Thymus (tissue), 11 donors: ENCODE measurements at regions not wholly inside any gene's neighbourhood (a gene's known extent, or its start where the extent isn't known, plus 50 kb on each side); places are given as distances from the start of the nearest gene placed in this dataset.
"Not testable (repeated sequence)": the region's sequence is repeated elsewhere in the genome, so short reads cannot be mapped to it uniquely, and the experiment has no call there.

Experiments
- DNase-seq, 9 donors: peaks; one replicate each; pipeline ENCODE4 v3.0.0-alpha.2; 2013; ENCODE audit warnings: low spot score in 9 of 9, low read depth in 6 of 9, missing footprints in 1 of 9
- H3K27ac ChIP-seq, 2 donors: one replicate each; pipeline ENCODE4 v1.5.1; 2013; ENCODE audit warnings: control low read depth in 1 of 2, low read depth in 1 of 2, low read length in 1 of 2, mild to moderate bottlenecking in 1 of 2, moderate library complexity in 1 of 2
- H3K27me3 ChIP-seq, 2 donors: one replicate each; pipeline ENCODE4 v1.5.1; 2013; ENCODE audit warnings: low read length in 1 of 2; ENCODE audit not compliant: control insufficient read depth in 2 of 2, insufficient read depth in 1 of 2
- H3K36me3 ChIP-seq, 2 donors: one replicate each; pipeline ENCODE4 v1.5.1; 2013; ENCODE audit warnings: low read length in 1 of 2, mild to moderate bottlenecking in 1 of 2, moderate library complexity in 1 of 2; ENCODE audit not compliant: control insufficient read depth in 2 of 2, insufficient read depth in 2 of 2
- H3K4me1 ChIP-seq, 2 donors: one replicate each; pipeline ENCODE4 v1.5.1; 2013; ENCODE audit warnings: low read length in 2 of 2; ENCODE audit not compliant: control insufficient read depth in 2 of 2, insufficient read depth in 2 of 2
- H3K4me3 ChIP-seq, 2 donors: one replicate each; pipeline ENCODE4 v1.5.1; 2013; ENCODE audit warnings: low read length in 2 of 2, control low read depth in 1 of 2, mild to moderate bottlenecking in 1 of 2
- H3K9me3 ChIP-seq, 2 donors: one replicate each; pipeline ENCODE4 v1.5.1; 2013; ENCODE audit warnings: low read length in 1 of 2, mild to moderate bottlenecking in 1 of 2; ENCODE audit not compliant: control insufficient read depth in 2 of 2, insufficient read depth in 1 of 2
- WGBS: extraction: QIAGEN DNeasy Blood & Tissue Kit; methylation state at CpG from one replicate; pipeline ENCODE4 v1.1.7; 2013; 5-methylcytosine and 5-hydroxymethylcytosine counted together
- donor health status: healthy.

- Histone ChIP-seq H3K9me3 (no peaks in the 10 kb centered on the region), H3K27ac (no peak overlapping the region), H3K36me3 (no peaks in the 10 kb centered on the region), H3K27me3 (no peaks in the 10 kb centered on the region), H3K4me3 (no peak overlapping the region), H3K4me1 (no peaks in the 10 kb centered on the region)
- DNase-seq, result no peak
- 83% methylated on average over 2 of the region's 2 CpGs for WGBS
Observed at GRCh38 chr14:48333221-48333920, 658.0 kb upstream of the MDGA2 start.

GRCh38 chr14:48331421-48331820 is 656.0 kb upstream of the MDGA2 start:
- H3K36me3 ChIP-seq, result no peaks in the 10 kb centered on the region
- 98% methylated on average over 1 of the region's 1 CpG for WGBS
- H3K27ac ChIP-seq, result no peak overlapping the region
- H3K4me3 ChIP-seq, result no peak overlapping the region
- H3K9me3 ChIP-seq, result no peaks in the 10 kb centered on the region
- DNase-seq, result no peak
- no peaks in the 10 kb centered on the region for H3K27me3 ChIP-seq
- H3K4me1 ChIP-seq, result no peaks in the 10 kb centered on the region

- no peaks in the 10 kb centered on the region for H3K9me3 ChIP-seq
- 86% methylated on average over 1 of the region's 1 CpG for WGBS
Observed at GRCh38 chr14:48325486-48325885, 650.1 kb upstream of the MDGA2 start.

GRCh38 chr14:48323665-48324064 is 648.3 kb upstream of the MDGA2 start:
- no peak overlapping the region for H3K4me3 ChIP-seq
- no peaks in the 10 kb centered on the region for H3K4me1 ChIP-seq
- H3K9me3 ChIP-seq, result no peaks in the 10 kb centered on the region
- no peak overlapping the region for H3K27ac ChIP-seq
- H3K36me3 ChIP-seq, result no peaks in the 10 kb centered on the region
- WGBS, result 91% methylated on average over 6 of the region's 6 CpGs
- DNase-seq, result no peak
- H3K27me3 ChIP-seq, result no peaks in the 10 kb centered on the region

More at GRCh38 chr14:48325486-48325885, 650.1 kb upstream of the MDGA2 start:
- no peak overlapping the region for H3K4me3 ChIP-seq
- no peaks in the 10 kb centered on the region for H3K36me3 ChIP-seq
- H3K4me1 ChIP-seq, result no peaks in the 10 kb centered on the region
- no peak overlapping the region for H3K27ac ChIP-seq
- no peaks in the 10 kb centered on the region for H3K27me3 ChIP-seq
- DNase-seq, result no peak

GRCh38 chr14:48319823-48320222 is 644.4 kb upstream of the MDGA2 start:
- H3K4me1 ChIP-seq, result no peaks in the 10 kb centered on the region
- no peaks in the 10 kb centered on the region for H3K27me3 ChIP-seq
- H3K36me3 ChIP-seq, result no peaks in the 10 kb centered on the region
- no peak overlapping the region for H3K27ac ChIP-seq
- no peak overlapping the region for H3K4me3 ChIP-seq
- peaks cover 0 to 3% of the 10 kb centered on the region in 2 donors for H3K9me3 ChIP-seq
- no peak for DNase-seq

GRCh38 chr14:48304729-48305128 is 629.3 kb upstream of the MDGA2 start:
- no peak for DNase-seq
- H3K27me3 ChIP-seq, result no peaks in the 10 kb centered on the region
- 93% methylated on average over 3 of the region's 3 CpGs for WGBS
- no peak overlapping the region for H3K4me3 ChIP-seq
- no peak overlapping the region for H3K27ac ChIP-seq
- no peaks in the 10 kb centered on the region for H3K9me3 ChIP-seq
- H3K36me3 ChIP-seq, result no peaks in the 10 kb centered on the region
- no peaks in the 10 kb centered on the region for H3K4me1 ChIP-seq

GRCh38 chr14:48289701-48290100 is 614.3 kb upstream of the MDGA2 start:
- H3K4me1 ChIP-seq, result no peaks in the 10 kb centered on the region
- no peaks in the 10 kb centered on the region for H3K27me3 ChIP-seq
- no peak overlapping the region for H3K4me3 ChIP-seq
- no peaks in the 10 kb centered on the region for H3K9me3 ChIP-seq
- no peak for DNase-seq
- no peaks in the 10 kb centered on the region for H3K36me3 ChIP-seq
- H3K27ac ChIP-seq, result no peak overlapping the region

- not testable (repeated sequence) for H3K9me3 ChIP-seq, H3K27me3 ChIP-seq, H3K27ac ChIP-seq, H3K36me3 ChIP-seq, H3K4me3 ChIP-seq, DNase-seq, H3K4me1 ChIP-seq
- WGBS, result 96% methylated on average over 11 of the region's 11 CpGs
Observed at GRCh38 chr14:48285217-48285616, 609.8 kb upstream of the MDGA2 start.

GRCh38 chr14:48275301-48275700 is 599.9 kb upstream of the MDGA2 start:
- no peak for DNase-seq
- Histone ChIP-seq H3K4me3 (no peak overlapping the region), H3K27ac (no peak overlapping the region), H3K27me3 (no peaks in the 10 kb centered on the region), H3K9me3 (no peaks in the 10 kb centered on the region), H3K36me3 (no peaks in the 10 kb centered on the region), H3K4me1 (no peaks in the 10 kb centered on the region)

- no peak overlapping the region for H3K4me3 ChIP-seq
- no peak for DNase-seq
- H3K27me3 ChIP-seq, result no peaks in the 10 kb centered on the region
- no peaks in the 10 kb centered on the region for H3K36me3 ChIP-seq
- H3K27ac ChIP-seq, result no peak overlapping the region
- no peaks in the 10 kb centered on the region for H3K4me1 ChIP-seq
- WGBS, result 93% methylated on average over 3 of the region's 3 CpGs
- no peaks in the 10 kb centered on the region for H3K9me3 ChIP-seq
Observed at GRCh38 chr14:48274826-48275225, 599.4 kb upstream of the MDGA2 start.
